HepG2 (cell line): ENCODE measurements at regions not wholly inside any gene's neighbourhood (a gene's known extent, or its start where the extent isn't known, plus 50 kb on each side); places are given as distances from the start of the nearest gene placed in this dataset.

Experiments used
- HNRNPK ChIP-seq: fragments of 200-400 bp; formaldehyde crosslinking; IDR thresholded peaks from 2 replicates; pipeline ENCODE4 v1.6.1; 2018; ENCODE audit warnings: low read length, low read depth, moderate library complexity, mild to moderate bottlenecking; ENCODE audit not compliant: poor library complexity, severe bottlenecking
- RFX1 ChIP-seq: fragments of 450-650 bp; IDR thresholded peaks from 2 replicates; pipeline ENCODE4 v1.6.1; 2017
- SKI ChIP-seq: fragments of 450-650 bp; IDR thresholded peaks from one replicate; pipeline ENCODE4 v1.6.1; 2018; ENCODE audit warnings: mild to moderate bottlenecking; ENCODE audit not compliant: partially characterized antibody
- ZNF570 ChIP-seq: sonication (generic); formaldehyde crosslinking; IDR thresholded peaks from 2 replicates; pipeline ENCODE4 v1.4.0; 2020; ENCODE audit warnings: mild to moderate bottlenecking, missing genetic modification reagents, borderline replicate concordance
- TF ChIP-seq, protein P1 (sequence below): sonication (generic); formaldehyde crosslinking; IDR thresholded peaks from one replicate; pipeline ENCODE4 v1.5.1; 2020; ENCODE audit warnings: mild to moderate bottlenecking, missing genetic modification reagents; ENCODE audit errors: not compliant biosample characterization
- TF ChIP-seq, protein P2 (sequence below): IDR thresholded peaks from 2 replicates; pipeline ENCODE4 v1.6.1; 2016; ENCODE audit warnings: missing biosample characterization, missing genetic modification reagents, low read depth
- TF ChIP-seq, protein P3 (sequence below): sonication (generic); formaldehyde crosslinking; IDR thresholded peaks from 2 replicates; pipeline ENCODE4 v1.8.0; 2022; ENCODE audit warnings: missing genetic modification reagents, mild to moderate bottlenecking, moderate library complexity, borderline replicate concordance

DNA sequence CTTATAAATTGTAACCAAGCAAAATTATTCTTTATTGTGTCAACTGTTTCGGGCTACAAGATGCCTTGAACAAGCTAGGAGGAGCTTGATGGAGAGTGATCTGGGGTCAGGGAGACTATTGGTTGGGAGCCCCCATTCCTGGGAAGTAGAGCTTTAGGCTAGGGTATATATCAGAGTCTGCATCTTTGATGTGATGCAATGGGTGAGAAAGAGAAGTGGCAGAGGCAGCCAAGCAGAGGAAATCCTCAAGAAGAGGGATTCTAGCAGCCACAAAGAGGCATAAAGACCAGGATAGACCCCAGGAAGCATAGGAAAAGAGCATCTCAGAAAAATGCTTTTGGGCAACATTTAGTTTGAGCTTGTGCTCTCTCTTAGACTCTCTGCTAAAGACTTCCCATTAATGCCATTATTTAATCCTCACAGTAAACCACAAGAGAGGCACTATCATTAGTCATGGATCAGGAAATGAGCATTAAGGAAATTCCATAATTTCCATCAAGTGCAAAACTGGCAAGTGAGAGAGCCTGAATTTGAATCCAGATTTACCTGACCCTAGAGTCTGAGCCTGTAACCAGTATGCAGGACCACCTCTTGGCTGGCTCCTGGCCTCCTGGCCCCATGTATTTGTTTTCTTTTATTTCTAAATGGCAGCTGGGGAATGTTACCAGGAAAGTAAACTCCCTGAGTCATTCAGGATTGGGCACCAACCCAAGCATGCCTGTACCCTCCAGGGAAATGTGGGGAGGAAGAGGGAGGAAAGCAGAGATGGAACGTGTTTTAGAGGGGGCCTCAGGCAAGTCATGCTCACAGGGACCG is 118.7 kb downstream of the RPL22L1 start (continued):
- TF ChIP-seq, protein P1, sequence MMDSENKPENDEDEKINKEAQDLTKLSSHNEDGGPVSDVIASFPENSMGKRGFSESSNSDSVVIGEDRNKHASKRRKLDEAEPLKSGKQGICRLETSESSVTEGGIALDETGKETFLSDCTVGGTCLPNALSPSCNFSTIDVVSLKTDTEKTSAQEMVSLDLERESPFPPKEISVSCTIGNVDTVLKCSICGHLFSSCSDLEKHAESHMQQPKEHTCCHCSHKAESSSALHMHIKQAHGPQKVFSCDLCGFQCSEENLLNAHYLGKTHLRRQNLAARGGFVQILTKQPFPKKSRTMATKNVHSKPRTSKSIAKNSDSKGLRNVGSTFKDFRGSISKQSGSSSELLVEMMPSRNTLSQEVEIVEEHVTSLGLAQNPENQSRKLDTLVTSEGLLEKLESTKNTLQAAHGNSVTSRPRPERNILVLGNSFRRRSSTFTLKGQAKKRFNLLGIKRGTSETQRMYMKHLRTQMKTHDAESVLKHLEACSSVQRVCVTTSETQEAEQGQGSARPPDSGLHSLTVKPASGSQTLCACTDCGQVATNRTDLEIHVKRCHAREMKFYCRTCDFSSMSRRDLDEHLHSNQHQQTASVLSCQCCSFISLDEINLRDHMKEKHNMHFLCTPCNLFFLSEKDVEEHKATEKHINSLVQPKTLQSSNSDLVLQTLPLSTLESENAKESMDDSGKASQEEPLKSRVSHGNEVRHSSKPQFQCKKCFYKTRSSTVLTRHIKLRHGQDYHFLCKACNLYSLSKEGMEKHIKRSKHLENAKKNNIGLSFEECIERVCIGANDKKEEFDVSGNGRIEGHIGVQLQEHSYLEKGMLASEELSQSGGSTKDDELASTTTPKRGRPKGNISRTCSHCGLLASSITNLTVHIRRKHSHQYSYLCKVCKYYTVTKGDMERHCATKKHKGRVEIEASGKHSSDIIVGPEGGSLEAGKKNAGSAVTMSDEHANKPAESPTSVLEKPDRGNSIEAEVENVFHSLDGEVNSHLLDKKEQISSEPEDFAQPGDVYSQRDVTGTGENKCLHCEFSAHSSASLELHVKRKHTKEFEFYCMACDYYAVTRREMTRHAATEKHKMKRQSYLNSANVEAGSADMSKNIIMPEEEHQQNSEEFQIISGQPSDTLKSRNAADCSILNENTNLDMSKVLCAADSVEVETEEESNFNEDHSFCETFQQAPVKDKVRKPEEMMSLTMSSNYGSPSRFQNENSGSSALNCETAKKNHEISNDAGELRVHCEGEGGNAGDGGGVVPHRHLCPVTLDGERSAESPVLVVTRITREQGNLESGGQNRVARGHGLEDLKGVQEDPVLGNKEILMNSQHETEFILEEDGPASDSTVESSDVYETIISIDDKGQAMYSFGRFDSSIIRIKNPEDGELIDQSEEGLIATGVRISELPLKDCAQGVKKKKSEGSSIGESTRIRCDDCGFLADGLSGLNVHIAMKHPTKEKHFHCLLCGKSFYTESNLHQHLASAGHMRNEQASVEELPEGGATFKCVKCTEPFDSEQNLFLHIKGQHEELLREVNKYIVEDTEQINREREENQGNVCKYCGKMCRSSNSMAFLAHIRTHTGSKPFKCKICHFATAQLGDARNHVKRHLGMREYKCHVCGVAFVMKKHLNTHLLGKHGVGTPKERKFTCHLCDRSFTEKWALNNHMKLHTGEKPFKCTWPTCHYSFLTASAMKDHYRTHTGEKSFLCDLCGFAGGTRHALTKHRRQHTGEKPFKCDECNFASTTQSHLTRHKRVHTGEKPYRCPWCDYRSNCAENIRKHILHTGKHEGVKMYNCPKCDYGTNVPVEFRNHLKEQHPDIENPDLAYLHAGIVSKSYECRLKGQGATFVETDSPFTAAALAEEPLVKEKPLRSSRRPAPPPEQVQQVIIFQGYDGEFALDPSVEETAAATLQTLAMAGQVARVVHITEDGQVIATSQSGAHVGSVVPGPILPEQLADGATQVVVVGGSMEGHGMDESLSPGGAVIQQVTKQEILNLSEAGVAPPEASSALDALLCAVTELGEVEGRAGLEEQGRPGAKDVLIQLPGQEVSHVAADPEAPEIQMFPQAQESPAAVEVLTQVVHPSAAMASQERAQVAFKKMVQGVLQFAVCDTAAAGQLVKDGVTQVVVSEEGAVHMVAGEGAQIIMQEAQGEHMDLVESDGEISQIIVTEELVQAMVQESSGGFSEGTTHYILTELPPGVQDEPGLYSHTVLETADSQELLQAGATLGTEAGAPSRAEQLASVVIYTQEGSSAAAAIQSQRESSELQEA (CRISPR knock-in tag), result no peak
- TF ChIP-seq, protein P2, sequence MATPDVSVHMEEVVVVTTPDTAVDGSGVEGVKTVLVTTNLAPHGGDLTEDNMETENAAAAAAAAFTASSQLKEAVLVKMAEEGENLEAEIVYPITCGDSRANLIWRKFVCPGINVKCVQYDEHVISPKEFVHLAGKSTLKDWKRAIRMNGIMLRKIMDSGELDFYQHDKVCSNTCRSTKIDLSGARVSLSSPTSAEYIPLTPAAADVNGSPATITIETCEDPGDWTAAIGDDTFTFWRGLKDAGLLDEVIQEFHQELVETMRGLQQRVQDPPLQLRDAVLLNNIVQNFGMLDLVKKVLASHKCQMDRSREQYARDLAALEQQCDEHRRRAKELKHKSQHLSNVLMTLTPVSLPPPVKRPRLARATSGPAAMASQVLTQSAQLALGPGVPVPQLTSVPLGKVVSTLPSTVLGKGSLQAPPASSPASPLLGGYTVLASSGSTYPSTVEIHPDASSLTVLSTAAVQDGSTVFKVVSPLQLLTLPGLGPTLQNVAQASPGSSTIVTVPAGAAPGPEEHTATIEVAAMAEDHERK, result no peak
- TF ChIP-seq HNRNPK (no peak), SKI (no peak), RFX1 (no peak), ZNF570 (CRISPR knock-in tag) (no peak)
- TF ChIP-seq, protein P3, sequence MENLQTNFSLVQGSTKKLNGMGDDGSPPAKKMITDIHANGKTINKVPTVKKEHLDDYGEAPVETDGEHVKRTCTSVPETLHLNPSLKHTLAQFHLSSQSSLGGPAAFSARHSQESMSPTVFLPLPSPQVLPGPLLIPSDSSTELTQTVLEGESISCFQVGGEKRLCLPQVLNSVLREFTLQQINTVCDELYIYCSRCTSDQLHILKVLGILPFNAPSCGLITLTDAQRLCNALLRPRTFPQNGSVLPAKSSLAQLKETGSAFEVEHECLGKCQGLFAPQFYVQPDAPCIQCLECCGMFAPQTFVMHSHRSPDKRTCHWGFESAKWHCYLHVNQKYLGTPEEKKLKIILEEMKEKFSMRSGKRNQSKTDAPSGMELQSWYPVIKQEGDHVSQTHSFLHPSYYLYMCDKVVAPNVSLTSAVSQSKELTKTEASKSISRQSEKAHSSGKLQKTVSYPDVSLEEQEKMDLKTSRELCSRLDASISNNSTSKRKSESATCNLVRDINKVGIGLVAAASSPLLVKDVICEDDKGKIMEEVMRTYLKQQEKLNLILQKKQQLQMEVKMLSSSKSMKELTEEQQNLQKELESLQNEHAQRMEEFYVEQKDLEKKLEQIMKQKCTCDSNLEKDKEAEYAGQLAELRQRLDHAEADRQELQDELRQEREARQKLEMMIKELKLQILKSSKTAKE (CRISPR knock-in tag), result no peak
